Breast epithelium (tissue), 3 donors: ENCODE measurements at regions not wholly inside any gene's neighbourhood (a gene's known extent, or its start where the extent isn't known, plus 50 kb on each side); places are given as distances from the start of the nearest gene placed in this dataset.

Experiments
- POLR2A ChIP-seq: fragments of 450-650 bp; IDR thresholded peaks from one replicate; pipeline ENCODE4 v1.6.1; 2016; ENCODE audit warnings: antibody characterized with exemption, mild to moderate bottlenecking, moderate library complexity
- POLR2AphosphoS5 ChIP-seq, 3 donors: sonication (generic); formaldehyde crosslinking; IDR thresholded peaks; one replicate each; pipeline ENCODE4 v1.6.1; 2017; ENCODE audit warnings: antibody characterized with exemption in 3 of 3
- TF ChIP-seq, protein P1 (sequence below), 3 donors: fragments of 450-650 bp; IDR thresholded peaks; one replicate each; pipeline ENCODE4 v1.5.1; 2016 to 2017; ENCODE audit warnings: antibody characterized with exemption in 3 of 3, mild to moderate bottlenecking in 3 of 3, moderate library complexity in 3 of 3

DNA sequence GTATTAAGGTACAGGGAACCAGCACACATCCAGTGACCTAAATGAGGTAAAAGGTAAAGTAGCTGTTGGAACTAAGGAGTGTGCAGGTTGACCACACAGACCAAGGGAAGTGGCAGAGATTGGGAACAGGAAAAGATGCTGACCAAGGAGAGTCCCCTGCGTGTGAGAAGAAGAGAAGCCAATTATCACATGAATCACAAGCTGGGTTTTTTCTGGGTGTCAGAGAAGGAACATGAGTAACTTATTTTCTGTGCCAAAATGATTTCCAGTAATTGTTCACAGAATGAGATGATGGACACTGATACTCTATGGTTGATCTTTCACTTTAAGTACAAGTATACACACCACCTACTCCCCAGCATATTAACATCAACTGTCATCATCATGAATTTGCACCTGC is 130.7 kb upstream of the ACO1 start:
- TF ChIP-seq POLR2AphosphoS5 (IDR thresholded peaks at IDR 0.05) = no peak
- no peak for TF ChIP-seq POLR2A
- TF ChIP-seq, protein P1, sequence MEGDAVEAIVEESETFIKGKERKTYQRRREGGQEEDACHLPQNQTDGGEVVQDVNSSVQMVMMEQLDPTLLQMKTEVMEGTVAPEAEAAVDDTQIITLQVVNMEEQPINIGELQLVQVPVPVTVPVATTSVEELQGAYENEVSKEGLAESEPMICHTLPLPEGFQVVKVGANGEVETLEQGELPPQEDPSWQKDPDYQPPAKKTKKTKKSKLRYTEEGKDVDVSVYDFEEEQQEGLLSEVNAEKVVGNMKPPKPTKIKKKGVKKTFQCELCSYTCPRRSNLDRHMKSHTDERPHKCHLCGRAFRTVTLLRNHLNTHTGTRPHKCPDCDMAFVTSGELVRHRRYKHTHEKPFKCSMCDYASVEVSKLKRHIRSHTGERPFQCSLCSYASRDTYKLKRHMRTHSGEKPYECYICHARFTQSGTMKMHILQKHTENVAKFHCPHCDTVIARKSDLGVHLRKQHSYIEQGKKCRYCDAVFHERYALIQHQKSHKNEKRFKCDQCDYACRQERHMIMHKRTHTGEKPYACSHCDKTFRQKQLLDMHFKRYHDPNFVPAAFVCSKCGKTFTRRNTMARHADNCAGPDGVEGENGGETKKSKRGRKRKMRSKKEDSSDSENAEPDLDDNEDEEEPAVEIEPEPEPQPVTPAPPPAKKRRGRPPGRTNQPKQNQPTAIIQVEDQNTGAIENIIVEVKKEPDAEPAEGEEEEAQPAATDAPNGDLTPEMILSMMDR (IDR thresholded peaks at IDR 0.05) = no peak
